Kidney glomerular epithelial cell (primary cell): ENCODE measurements at regions not wholly inside any gene's neighbourhood (a gene's known extent, or its start where the extent isn't known, plus 50 kb on each side); places are given as distances from the start of the nearest gene placed in this dataset.
A peak's percentile ranks its signal among the peaks of the same experiment; 100 is the strongest.

Source experiments
- DNase-seq: peaks from one replicate; lab custom pipeline; 2025; lab: John Stamatoyannopoulos, UW

DNA sequence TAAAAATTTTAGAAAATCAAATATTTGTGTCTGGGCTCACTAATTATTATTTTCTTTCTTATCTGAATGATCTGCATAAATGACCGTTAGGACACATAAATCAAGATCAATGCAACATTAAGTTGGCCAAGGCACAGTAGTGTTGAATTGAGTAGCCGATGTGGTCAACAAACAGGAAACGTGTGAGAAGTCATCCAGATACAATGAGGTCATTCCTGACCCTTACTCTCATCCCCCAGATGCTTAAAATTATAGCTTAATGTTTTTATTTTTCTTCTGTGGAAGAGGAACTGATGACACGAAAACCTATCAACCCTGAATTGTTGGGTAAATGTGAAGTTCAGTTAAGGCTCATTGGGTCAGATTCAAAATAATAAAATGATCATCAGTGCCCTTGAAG, 222.9 kb downstream of the RFC3 start:
- DNase-seq: no peak

DNA sequence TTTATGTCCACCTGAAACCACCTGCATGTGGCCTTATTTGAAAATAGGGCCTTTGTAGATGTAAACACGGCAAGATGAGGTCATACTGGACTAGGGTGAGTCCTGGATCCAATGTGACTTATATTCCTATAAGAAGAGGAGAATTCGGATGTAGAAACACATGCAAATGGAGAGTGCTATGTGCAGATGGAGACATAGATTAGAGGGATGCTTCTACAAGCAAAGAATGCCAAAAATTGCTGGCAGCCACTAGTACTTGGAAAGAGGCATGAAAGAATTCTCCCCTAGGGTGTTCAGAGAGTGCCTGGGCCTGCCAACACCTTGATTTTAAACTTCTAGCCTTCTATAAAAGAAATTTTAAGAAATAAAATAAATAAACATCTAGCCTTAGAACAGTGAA, 226.1 kb downstream of the RFC3 start:
- no peak for DNase-seq

DNA sequence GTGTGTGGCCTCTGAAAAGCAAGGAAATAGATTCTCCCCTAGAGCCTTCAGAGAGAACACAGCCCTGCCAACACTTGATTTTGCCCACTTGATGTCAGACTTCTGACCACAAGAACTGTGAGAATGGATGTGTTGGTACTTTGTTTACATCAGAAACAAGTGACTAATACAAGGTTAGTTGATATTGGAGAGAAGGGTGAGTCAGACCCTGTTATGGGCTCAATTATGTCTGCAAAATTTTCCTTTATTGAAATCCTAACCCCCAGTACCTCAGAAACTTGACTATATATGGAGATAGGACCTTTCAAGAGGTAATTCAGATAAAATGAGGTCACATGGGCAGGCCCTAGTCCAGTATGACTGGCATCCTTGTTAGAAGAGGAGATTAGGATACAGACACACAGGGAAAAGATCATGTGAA, 226.7 kb downstream of the RFC3 start:
- DNase-seq: peak; percentile 33

DNA sequence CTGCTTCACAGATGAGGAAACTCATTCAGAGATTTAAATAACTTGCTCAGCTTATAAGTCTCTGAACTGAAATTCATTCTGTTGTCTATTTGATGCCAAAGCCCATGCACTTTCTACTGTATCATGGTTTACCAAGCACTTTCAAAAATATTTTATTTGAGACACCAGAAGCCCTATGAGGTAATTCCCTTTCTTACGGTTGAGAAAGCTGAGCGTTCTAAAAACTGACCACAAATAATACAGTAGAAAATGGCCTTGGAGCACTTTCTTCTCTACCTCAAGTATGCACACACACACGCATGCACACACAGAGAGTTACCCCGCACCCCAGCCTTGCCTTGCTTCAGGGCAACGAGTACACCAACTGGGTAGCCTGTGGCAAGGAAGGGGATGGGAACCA, 228.5 kb downstream of the RFC3 start:
- DNase-seq: no peak

DNA sequence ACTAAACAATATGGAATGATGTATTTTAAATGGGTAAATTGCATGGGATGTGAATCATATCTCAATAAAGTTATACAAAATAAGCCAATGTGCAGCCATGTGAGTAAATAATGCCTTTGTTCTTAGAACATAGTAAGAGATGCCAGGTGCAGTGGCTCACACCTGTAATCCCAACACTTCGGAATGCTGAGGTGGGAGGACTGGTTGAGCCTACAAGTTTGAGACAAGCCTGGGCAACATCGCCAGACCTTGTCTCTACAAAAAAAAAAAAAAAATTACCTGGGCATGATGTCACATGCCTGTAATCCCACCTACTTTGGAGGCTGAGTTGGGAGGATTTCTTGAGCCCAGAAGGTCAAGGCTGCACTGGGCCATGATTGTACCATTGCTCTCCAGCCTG, 230.7 kb downstream of the RFC3 start:
- DNase-seq: no peak

DNA sequence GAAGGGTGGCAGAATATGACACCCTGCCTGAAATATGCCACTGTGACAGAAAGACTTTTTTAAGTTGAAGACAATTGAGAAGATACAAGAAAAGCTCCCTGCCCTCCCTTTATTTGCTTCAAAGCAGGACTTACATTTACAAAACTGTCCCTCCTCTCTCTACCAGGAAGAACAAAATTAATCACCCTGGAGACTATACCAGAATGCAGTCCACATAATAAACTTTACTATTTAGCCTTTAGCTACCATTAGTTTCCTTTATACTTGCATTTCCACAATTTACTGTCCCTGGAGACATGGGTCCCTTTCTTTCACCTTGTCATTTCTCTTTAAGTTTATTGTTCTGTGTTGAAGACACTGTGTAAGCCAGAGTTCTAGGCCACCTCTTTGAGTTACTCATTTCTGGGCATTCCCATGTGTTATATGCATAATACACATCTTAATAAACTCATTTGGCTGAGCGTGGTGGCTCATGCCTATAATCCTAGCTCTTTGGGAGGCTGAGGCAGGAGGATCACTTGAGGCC, 238.8 kb downstream of the RFC3 start:
- no peak for DNase-seq

DNA sequence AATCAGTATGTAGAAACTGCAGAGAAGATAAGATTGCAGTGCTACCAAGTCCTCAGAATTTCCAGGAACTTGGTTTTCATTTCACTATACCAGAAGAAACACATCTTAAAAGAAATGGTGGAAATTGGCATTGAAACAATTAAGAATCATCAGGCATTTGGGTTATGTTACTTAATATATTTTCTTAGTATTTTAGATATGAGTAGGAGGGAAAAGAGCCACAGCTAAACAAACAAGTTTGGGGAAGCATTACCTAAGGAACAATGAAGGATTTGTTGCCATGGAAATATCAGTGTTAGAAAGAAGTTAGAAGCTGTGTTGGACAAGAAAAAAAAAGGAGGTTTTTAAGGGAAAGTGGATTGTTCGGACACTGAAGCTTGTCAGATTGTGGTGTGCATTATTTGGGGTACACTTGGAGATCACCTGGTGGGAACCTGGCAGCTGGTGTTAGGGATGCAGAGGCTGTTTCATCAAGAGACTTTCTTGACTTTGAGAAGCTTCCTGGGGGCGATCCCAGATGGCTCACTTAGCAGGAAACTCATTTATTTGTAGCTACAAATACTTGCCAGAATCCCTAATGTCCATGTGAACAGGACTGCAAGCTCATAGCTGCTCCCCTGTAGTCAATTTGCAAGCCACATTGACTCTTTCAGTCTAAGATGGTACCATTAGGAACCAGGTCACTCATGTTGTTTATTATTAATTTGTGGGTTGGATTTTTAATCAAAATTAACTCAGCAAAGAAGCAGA, 246.7 kb downstream of the RFC3 start:
- no peak for DNase-seq

DNA sequence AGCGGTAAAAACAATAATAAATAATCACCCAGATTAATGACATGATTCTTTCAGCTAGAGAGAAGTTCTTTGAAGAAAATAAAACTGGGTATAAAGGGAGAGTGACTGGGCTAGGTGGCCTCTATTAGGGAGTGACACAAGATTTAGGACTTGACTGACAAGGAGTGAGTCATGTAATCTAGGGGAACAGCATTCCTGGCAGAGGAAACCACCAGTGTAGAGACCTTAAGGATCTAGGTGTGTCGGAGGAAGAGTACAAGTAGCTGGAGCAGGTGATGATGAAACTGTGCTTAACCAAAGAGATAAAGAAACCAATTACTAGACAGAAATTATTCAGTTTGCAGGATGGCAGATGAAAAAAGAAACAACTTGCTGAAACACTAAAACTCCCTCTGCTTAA, 248.0 kb downstream of the RFC3 start:
- DNase-seq: no peak

DNA sequence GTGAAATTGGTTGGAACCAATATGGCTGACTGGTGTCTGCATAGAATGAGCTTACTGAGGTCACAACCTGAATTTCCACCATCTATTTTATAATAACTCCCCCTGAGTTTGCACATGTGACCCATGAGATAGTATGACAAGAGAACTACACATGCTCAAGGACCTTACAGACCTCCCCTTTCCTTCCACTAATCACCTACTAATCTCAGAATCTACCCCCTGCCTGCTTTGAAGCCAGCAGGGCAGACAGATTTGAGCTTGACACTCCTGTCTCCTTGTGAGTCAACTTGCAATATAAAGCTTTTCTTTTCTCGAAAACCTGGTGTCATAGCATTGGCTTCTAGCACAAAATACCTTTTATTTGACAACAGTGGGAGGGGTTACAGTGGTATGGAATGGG, 248.4 kb downstream of the RFC3 start:
- DNase-seq: no peak

DNA sequence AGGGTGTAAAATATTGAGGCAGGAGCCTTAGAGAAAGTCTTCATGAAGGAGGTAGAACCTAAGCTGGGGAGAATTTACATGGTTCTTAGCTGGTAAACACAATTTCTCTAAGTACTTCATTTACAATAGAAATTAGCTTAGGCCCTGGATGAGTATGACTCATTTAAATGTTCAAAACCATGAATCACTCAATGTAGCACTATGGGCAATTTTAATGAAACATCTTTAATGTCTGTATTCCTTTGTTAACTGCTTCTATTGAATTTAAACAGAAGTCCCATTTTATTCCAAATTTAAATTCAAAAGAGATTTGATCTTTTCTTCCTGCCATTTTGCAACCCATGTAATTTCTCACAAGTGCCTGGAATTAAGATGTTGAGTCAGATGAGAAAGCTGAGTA, 252.1 kb downstream of the RFC3 start:
- no peak for DNase-seq

DNA sequence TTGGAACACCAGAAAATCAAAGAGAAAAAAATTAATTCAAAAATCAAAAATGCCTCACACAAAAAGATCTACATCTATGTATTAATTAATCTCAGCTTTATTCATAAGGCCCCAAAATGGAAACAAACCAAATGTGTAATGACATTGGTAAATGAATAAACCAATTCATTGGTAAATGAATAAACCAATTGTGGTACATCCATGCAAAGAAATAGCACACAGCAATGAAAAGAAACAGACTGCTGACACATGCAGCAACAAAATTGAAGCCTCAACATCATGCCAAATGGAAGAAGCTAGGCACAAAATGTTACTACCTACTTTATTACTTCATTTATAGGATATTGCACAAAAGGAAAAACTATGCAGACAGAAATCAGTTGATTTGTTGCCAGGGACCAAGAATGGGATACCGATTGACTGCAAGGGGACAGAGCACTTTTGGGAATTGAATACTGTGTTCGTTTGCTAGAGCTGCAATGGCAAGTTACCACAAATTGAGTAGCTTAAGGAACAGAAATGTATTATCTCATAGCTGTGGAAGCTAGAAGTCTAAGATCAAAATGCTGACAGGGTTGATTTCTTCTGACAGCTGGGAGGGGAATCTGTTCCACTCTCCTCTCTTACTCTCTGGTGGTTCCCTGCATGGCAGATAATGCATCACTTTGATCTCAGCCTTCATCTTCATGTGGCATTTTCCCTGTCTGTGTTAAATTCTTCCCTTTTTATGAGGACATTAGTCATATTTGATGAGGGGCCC, 252.8 kb downstream of the RFC3 start:
- DNase-seq: no peak

DNA sequence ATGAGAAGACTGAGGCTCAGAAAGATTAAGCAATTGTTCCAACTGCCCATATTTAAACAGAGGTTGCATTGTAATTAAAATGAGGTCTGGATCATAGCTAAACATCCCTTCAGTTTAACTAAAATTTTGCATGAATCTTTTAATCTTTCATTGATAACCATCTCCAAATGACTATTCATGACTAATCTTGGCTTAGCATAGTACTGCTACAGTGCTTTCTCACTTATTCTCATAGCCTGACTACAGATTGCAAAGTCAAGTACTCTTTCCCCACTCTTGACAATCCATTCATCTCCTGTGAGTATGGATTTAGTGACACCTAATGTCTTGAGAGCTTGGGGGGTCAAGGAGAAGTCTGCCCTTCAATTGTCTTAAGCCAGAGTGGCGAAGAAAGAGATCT, 258.4 kb downstream of the RFC3 start:
- DNase-seq: no peak

DNA sequence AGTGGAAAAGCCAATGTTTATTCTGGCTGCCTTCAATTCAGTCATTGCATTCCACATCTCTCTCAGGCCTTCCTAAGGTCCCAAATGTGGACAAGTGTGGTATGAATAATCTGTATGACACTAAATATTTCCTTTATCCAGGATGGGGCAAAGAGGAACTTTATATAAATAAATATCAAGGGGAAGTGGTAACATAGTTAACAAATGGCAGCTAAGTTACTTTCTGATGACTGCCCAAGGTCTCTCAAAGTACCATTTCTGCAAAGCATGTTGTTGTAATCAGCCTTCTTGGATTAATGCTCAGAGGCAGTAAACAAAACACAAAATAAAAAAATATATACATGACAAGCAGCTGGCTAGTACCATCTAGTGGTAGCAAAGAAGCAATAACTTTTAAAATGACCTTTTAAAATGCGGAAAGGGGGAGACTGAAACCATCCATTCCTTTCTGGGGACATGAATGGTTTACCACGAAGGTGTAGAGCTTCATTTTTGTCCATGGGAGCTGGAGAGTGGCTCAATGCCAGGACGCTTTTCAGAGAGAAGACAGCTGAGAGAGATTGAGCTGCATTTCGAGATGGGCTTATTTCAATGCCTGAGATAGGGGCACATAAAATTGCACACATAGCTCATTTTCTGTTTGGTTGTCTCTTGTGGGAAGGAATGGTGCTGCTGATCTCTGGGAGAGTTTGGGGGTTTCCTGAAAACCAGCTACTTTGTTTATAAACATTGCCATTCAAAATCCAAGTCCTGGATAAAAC, 259.2 kb downstream of the RFC3 start:
- DNase-seq: peak; percentile 22

DNA sequence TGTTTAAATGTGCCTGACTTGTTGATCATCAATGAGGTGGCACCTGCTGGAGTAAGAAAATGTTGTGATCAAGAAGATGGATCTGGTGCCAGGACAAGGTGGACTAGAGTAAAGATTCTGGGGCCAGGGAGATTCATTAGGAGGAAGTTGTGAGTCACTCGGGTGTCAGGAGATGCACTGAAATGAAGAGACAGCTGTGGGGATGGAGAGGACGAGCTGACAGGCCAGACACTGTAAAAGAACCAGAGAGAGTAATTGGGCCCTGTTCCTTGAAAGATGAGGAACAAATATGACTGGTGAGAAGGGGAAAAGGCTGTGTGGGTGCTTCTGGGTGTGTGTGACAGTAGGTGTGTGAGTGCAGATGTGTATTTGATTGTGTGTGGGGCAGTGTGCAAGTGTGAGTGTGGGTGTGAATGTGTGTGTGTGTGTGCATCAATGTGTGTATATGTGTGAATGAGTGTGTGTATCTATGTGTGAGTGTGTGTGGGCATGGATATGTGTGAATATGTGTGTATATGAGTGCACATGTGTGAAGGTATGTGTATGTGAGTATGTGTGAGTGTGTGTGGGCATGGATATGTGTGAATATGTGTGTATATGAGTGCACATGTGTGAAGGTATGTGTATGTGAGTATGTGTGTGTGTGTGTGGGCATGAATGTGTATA, 260.5 kb downstream of the RFC3 start:
- no peak for DNase-seq

DNA sequence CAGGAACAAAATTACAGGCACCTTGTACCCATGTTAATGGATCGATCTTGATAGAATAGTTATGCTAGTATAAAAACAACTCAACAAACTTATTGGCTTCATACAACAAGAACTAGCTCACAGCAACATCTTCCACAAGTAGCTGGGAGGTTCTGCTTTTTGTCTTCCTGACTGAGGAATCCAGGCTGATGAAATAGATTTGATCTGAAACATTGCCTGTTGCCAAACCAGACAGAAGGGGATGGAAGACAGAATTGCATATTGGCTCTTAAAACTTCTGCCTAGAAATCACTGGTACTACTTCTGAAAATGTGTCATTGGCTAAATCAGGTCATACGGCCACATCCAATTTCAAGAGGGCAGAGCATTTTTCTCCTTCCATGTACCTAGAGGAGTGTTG, 267.3 kb downstream of the RFC3 start:
- no peak for DNase-seq

DNA sequence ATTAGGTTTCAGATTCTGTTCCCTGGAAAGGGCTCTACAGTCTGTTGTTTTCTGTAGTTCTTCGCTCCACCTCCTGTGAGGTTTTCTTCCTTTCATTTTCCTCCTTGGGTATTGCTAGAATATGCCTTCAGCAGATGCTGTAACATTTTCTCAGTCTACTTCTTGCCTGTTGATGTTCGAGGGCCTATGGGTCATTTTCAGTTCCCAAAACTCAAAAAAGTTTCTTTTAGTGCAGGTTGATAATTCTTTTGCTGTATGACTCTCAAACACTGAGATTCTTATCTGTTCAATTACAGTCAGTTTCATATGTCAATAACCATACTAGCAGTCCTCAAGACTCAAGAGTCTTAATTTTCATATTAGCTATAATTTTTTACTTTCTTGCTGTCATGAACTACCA, 268.3 kb downstream of the RFC3 start:
- DNase-seq: no peak

DNA sequence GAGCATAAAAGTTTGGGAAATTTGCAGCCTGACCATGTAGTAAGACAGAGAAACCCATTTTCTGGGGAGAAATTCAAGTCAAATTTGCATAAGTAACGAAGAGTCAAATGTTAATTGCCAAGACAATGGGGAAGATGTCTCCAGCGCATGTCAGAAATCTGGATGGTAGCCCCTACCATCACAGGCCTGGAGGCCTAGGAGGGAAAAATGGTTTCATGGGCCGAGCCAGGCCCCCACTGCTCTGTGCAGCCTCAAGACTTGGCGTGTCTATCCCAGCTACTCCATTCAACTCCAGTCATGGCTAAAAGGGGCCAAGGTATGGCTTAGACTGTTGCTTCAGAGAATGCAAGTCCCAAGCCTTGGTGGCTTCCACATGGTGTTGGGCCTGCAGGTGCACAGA, 269.8 kb downstream of the RFC3 start:
- DNase-seq: no peak

DNA sequence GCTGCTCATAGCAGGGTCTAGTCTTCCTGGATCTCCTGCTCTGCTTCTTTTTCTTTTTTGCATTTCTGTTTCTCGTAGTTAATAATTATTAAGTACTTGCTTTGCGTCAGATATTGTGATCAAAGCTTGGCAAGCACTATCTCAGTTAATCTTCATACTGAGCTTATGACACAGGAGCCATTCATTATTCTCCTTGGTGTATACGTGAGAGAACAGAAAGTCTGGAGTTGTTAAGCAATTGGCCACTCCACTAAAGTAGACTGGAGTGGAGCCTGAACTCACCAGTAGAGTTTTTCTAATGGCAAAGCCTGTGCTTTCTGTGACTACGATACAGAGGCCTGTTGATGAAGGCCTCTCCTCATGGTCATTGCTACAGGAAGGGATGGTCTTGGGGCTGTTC, 285.9 kb downstream of the RFC3 start:
- no peak for DNase-seq

DNA sequence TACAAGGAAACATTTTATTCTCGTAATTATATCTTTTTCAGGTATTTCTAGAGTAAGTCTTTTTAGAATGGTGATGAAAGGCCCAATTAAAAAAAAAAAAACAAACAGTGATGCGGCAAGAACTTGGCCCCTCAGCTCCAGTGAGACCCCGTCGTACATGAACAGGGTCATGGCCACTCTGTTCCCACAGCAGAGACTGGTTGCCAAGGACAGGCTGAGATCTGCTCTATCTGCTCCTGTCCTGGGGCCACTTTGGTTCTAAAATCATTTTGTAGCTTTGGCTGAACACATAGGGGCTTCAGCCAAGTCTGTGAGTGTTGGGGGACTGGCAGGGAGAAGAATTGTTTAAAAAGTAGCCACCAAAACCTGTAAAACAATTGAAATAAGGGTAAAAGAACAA, 286.9 kb downstream of the RFC3 start:
- no peak for DNase-seq

DNA sequence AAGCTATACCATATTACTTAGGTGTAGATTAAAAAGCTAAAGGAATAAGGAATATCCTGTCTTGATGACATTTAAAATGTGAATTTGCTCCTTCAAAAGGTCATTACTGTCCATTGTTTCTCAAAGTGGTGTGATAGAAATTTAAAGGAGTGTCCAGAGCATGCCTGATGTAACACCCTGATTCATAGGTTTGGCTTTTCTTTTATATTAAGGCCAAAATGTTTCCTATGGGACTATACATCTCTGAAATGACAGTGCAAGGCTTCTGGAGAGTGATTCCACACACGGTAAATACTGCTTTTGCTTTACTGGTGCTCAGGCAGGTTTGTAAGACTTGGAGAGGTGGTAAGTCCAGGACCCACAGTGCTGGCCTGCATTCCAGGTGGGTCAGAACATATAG, 289.9 kb downstream of the RFC3 start:
- DNase-seq: no peak

DNA sequence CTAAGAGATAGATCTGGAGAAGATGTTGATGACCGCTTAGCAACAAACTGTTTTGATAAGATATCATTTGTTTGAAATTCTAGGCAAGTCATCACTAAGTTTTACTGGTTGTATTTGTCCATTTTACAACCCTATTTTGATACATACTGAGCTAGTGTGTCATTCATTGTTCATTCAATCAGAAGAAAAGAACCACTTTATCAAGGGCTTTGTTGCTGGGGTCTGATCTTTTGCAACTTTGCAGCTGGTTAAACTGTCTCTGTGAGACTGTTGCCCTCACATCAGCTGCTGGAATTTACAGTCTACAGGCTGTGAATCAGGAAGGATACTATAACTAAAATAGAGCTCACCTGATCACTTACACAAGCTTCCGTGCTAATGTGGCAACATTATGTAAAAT, 290.5 kb downstream of the RFC3 start:
- no peak for DNase-seq

DNA sequence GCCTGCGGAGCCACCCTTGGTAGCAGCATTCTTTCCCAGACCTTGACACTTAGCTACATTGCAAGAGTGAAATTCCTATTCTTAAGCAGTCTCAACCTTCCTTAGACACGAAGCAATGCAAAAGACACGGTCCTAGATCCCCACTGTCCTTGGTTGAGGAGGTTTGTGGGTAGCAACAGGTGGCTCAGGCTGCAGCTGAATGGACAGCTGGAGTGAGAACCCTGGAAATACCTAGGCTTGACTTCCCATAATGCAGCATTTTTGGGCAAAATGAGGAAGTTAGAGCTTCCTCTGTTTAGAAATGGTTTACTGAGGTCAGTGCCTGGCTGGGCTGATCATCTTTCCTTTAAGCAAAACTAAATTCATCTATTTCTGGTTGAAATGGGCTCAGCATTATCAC, 296.6 kb downstream of the RFC3 start:
- DNase-seq: no peak
